Fibroblast of the aortic adventitia (primary cell): ENCODE measurements at regions not wholly inside any gene's neighbourhood (a gene's known extent, or its start where the extent isn't known, plus 50 kb on each side); places are given as distances from the start of the nearest gene placed in this dataset.

Experiments
- DNase-seq: peaks from one replicate; pipeline ENCODE4 v3.0.0-alpha.2; 2010; ENCODE audit warnings: low read depth
- H3K4me3 ChIP-seq: 2 replicates; pipeline ENCODE4 v1.5.1; 2011; ENCODE audit warnings: low read depth, mild to moderate bottlenecking, control low read depth, low read length, moderate library complexity
- TF ChIP-seq, protein P1 (sequence below): IDR thresholded peaks from 2 replicates; pipeline ENCODE4 v1.5.1; 2011; ENCODE audit warnings: mild to moderate bottlenecking, low read length, control low read depth, inconsistent platforms; ENCODE audit not compliant: insufficient read depth

- peak; percentile 42 for DNase-seq
- TF ChIP-seq, protein P1, sequence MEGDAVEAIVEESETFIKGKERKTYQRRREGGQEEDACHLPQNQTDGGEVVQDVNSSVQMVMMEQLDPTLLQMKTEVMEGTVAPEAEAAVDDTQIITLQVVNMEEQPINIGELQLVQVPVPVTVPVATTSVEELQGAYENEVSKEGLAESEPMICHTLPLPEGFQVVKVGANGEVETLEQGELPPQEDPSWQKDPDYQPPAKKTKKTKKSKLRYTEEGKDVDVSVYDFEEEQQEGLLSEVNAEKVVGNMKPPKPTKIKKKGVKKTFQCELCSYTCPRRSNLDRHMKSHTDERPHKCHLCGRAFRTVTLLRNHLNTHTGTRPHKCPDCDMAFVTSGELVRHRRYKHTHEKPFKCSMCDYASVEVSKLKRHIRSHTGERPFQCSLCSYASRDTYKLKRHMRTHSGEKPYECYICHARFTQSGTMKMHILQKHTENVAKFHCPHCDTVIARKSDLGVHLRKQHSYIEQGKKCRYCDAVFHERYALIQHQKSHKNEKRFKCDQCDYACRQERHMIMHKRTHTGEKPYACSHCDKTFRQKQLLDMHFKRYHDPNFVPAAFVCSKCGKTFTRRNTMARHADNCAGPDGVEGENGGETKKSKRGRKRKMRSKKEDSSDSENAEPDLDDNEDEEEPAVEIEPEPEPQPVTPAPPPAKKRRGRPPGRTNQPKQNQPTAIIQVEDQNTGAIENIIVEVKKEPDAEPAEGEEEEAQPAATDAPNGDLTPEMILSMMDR = no peak
- H3K4me3 ChIP-seq = no peak overlapping the region
These were observed 54.6 kb upstream of the COX10 start for GRCh38 chr17:14014657-14015056.

DNA sequence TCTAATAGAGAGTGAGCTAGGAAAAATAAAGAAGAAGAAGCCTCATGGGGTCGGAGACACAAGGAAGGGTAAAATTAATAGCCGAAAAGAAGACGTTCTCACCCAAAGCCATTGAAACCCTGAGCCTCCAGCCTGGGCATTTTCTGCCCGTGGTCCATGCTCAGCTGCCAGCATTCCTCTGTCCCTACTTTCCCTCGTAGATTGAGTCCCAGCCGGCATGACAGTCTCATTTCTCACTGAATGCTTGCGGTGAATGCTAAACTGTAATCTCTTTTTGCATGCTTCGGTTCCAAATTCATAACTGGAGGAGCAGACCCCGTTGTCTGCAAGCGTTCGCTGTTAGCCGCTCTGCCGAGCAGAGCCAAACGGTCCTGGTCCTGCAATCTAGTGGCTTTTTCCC is 54.0 kb upstream of the COX10 start:
- H3K4me3 ChIP-seq = no peak overlapping the region
- TF ChIP-seq, protein P1 = no peak
- peak; percentile 9 for DNase-seq

GRCh38 chr17:14016858-14017257 is 52.4 kb upstream of the COX10 start:
- TF ChIP-seq, protein P1 = no peak
- H3K4me3 ChIP-seq = no peak overlapping the region
- no peak for DNase-seq

- TF ChIP-seq, protein P1 = no peak
- no peak overlapping the region for H3K4me3 ChIP-seq
- peak; percentile 52 for DNase-seq
These were observed 49.9 kb upstream of the COX10 start for GRCh38 chr17:14019186-14019956.
